ENCODE measurements at regions not wholly inside any gene's neighbourhood (a gene's known extent, or its start where the extent isn't known, plus 50 kb on each side); places are given as distances from the start of the nearest gene placed in this dataset.

DNA sequence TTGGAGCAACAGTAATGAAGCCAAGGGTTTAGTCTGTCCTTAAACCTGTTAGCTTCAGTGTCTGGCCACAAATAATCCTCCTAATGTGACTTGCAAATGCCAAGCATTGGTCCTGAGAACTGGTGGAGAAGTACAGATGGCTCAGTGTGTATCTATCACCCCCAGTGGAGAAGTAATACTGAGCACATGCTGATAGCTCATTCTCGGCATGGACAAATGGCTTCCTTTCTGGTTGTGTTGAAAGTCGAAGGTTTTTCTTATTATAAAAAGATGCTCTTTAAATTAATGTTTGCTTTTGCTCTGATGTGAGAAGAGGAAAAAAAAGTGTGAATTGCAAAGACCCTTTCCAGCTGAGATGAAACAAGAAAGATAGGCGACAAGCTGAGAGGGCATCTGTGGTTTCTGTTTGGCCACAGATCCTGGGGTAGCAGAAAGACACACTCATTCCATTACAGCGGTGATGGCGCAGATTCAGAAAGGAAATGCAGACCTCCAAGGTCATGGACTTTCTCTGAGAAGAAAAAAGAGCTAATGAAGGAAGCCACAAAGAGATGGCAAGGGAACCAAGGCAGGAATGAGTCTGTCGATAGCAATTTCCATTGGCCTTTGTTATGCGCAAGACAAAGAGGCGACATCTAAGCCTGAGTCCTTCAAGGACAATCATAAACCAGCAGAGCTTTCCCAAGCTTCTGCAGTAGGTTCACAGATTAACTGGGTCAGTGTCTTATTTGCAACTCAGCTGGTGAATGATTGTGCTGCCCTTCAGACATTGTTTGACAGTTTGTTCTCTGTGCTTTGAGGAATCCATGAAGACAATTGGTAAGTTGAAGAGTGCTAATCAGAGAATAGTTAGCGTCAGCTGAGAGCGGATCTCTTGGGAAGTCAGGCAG is 155.5 kb upstream of the RGS6 start:
- no peaks in the 10 kb centered on the region for H3K36me3 ChIP-seq (ENCODE audit: control insufficient read depth in 4 of 4, insufficient read depth in 3 of 4, low read depth in 1 of 4, low read length in 3 of 4)
- H3K9ac ChIP-seq (ENCODE audit: low read depth in 1 of 2, low read length in 2 of 2) = no peak overlapping the region
- no peak for TF ChIP-seq JUND (IDR thresholded peaks at IDR 0.05)
- TF ChIP-seq, protein P1, sequence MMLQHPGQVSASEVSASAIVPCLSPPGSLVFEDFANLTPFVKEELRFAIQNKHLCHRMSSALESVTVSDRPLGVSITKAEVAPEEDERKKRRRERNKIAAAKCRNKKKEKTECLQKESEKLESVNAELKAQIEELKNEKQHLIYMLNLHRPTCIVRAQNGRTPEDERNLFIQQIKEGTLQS (IDR thresholded peaks at IDR 0.05) = no peak
- no peak for TF ChIP-seq NR2F2 (IDR thresholded peaks at IDR 0.05)
- TF ChIP-seq, protein P2, sequence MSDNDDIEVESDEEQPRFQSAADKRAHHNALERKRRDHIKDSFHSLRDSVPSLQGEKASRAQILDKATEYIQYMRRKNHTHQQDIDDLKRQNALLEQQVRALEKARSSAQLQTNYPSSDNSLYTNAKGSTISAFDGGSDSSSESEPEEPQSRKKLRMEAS (IDR thresholded peaks at IDR 0.05) = no peak
- no peak for TF ChIP-seq TAF1 (conservative IDR thresholded peaks at IDR 0.05)
- TF ChIP-seq FOXA2 (IDR thresholded peaks at IDR 0.05) = no peak
- TF ChIP-seq YY1 (IDR thresholded peaks at IDR 0.05) = no peak
- no peak for TF ChIP-seq HNF4G (IDR thresholded peaks at IDR 0.05)
- TF ChIP-seq, protein P3, sequence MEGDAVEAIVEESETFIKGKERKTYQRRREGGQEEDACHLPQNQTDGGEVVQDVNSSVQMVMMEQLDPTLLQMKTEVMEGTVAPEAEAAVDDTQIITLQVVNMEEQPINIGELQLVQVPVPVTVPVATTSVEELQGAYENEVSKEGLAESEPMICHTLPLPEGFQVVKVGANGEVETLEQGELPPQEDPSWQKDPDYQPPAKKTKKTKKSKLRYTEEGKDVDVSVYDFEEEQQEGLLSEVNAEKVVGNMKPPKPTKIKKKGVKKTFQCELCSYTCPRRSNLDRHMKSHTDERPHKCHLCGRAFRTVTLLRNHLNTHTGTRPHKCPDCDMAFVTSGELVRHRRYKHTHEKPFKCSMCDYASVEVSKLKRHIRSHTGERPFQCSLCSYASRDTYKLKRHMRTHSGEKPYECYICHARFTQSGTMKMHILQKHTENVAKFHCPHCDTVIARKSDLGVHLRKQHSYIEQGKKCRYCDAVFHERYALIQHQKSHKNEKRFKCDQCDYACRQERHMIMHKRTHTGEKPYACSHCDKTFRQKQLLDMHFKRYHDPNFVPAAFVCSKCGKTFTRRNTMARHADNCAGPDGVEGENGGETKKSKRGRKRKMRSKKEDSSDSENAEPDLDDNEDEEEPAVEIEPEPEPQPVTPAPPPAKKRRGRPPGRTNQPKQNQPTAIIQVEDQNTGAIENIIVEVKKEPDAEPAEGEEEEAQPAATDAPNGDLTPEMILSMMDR (IDR thresholded peaks at IDR 0.05; ENCODE audit: low read depth, low read length, missing input control) = no peak
- no peak for TF ChIP-seq EGR1 (IDR thresholded peaks at IDR 0.05; ENCODE audit: low read depth in 2 of 2)
- TF ChIP-seq FOXA1 (IDR thresholded peaks at IDR 0.05) = no peak
- TF ChIP-seq RAD21 (IDR thresholded peaks at IDR 0.05) = no peak
- no peak for TF ChIP-seq RXRA (IDR thresholded peaks at IDR 0.05)
- no peak for TF ChIP-seq HNF4A (conservative IDR thresholded peaks at IDR 0.05)
- no peak for TF ChIP-seq SP1 (IDR thresholded peaks at IDR 0.05)
- TF ChIP-seq, protein P4, sequence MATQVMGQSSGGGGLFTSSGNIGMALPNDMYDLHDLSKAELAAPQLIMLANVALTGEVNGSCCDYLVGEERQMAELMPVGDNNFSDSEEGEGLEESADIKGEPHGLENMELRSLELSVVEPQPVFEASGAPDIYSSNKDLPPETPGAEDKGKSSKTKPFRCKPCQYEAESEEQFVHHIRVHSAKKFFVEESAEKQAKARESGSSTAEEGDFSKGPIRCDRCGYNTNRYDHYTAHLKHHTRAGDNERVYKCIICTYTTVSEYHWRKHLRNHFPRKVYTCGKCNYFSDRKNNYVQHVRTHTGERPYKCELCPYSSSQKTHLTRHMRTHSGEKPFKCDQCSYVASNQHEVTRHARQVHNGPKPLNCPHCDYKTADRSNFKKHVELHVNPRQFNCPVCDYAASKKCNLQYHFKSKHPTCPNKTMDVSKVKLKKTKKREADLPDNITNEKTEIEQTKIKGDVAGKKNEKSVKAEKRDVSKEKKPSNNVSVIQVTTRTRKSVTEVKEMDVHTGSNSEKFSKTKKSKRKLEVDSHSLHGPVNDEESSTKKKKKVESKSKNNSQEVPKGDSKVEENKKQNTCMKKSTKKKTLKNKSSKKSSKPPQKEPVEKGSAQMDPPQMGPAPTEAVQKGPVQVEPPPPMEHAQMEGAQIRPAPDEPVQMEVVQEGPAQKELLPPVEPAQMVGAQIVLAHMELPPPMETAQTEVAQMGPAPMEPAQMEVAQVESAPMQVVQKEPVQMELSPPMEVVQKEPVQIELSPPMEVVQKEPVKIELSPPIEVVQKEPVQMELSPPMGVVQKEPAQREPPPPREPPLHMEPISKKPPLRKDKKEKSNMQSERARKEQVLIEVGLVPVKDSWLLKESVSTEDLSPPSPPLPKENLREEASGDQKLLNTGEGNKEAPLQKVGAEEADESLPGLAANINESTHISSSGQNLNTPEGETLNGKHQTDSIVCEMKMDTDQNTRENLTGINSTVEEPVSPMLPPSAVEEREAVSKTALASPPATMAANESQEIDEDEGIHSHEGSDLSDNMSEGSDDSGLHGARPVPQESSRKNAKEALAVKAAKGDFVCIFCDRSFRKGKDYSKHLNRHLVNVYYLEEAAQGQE (IDR thresholded peaks at IDR 0.05) = no peak
- TF ChIP-seq, protein P5, sequence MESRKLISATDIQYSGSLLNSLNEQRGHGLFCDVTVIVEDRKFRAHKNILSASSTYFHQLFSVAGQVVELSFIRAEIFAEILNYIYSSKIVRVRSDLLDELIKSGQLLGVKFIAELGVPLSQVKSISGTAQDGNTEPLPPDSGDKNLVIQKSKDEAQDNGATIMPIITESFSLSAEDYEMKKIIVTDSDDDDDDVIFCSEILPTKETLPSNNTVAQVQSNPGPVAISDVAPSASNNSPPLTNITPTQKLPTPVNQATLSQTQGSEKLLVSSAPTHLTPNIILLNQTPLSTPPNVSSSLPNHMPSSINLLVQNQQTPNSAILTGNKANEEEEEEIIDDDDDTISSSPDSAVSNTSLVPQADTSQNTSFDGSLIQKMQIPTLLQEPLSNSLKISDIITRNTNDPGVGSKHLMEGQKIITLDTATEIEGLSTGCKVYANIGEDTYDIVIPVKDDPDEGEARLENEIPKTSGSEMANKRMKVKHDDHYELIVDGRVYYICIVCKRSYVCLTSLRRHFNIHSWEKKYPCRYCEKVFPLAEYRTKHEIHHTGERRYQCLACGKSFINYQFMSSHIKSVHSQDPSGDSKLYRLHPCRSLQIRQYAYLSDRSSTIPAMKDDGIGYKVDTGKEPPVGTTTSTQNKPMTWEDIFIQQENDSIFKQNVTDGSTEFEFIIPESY (IDR thresholded peaks at IDR 0.05) = no peak
- H3K4me3 ChIP-seq (ENCODE audit: low read depth in 1 of 3, low read length in 3 of 3) = no peak overlapping the region
- H3K9me3 ChIP-seq (ENCODE audit: control insufficient read depth in 4 of 4, low read length in 3 of 4) = no peaks in the 10 kb centered on the region
- 46% methylated on average over 10 of the region's 10 CpGs for WGBS
- H3K27ac ChIP-seq (ENCODE audit: low read depth in 1 of 2, low read length in 2 of 2) = no peak overlapping the region
- H3K4me1 ChIP-seq (ENCODE audit: control insufficient read depth in 4 of 4, insufficient read depth in 4 of 4, low read length in 3 of 4) = no peaks in the 10 kb centered on the region
- H3K27me3 ChIP-seq (ENCODE audit: control insufficient read depth in 4 of 4, insufficient read depth in 4 of 4, low read length in 3 of 4) = no peaks in the 10 kb centered on the region
- DNase-seq (ENCODE audit: low spot score) = no peak
